AG04449 (cell line): ENCODE measurements at regions not wholly inside any gene's neighbourhood (a gene's known extent, or its start where the extent isn't known, plus 50 kb on each side); places are given as distances from the start of the nearest gene placed in this dataset.

Experiments used
- CTCF ChIA-PET: fragments of 350-600 bp; formaldehyde crosslinking; extraction: SDS; loops from one replicate; lab custom pipeline; 2021; ENCODE audit warnings: antibody characterized with exemption; lab: Yijun Ruan, JAX
- POLR2A ChIA-PET: fragments of 400-600, 350-600 bp; formaldehyde crosslinking; extraction: SDS; loops from one replicate; lab custom pipeline; 2020; ENCODE audit warnings: antibody characterized with exemption, inconsistent platforms; lab: Yijun Ruan, JAX
- DNase-seq: peaks from one replicate; pipeline ENCODE4 v3.0.0-alpha.2; 2010; ENCODE audit warnings: low read depth, low spot score
- H3K4me3 ChIP-seq: 2 replicates; pipeline ENCODE4 v1.5.1; 2011; ENCODE audit warnings: low read depth, mild to moderate bottlenecking, control low read depth, low read length
- TF ChIP-seq, protein P1 (sequence below): IDR thresholded peaks from one replicate; pipeline ENCODE4 v1.5.1; 2011; ENCODE audit warnings: mild to moderate bottlenecking, moderate library complexity, low read length, control low read depth, inconsistent platforms; ENCODE audit not compliant: insufficient read depth; ENCODE audit errors: missing control alignments

- ChIA-PET POLR2A (no interaction called here), CTCF (no interaction called here)
- TF ChIP-seq, protein P1, sequence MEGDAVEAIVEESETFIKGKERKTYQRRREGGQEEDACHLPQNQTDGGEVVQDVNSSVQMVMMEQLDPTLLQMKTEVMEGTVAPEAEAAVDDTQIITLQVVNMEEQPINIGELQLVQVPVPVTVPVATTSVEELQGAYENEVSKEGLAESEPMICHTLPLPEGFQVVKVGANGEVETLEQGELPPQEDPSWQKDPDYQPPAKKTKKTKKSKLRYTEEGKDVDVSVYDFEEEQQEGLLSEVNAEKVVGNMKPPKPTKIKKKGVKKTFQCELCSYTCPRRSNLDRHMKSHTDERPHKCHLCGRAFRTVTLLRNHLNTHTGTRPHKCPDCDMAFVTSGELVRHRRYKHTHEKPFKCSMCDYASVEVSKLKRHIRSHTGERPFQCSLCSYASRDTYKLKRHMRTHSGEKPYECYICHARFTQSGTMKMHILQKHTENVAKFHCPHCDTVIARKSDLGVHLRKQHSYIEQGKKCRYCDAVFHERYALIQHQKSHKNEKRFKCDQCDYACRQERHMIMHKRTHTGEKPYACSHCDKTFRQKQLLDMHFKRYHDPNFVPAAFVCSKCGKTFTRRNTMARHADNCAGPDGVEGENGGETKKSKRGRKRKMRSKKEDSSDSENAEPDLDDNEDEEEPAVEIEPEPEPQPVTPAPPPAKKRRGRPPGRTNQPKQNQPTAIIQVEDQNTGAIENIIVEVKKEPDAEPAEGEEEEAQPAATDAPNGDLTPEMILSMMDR = no peak
- DNase-seq = no peak
- no peak overlapping the region for H3K4me3 ChIP-seq
Measured at GRCh38 chr21:25509862-25510261, 97.4 kb downstream of the MRPL39 start.

GRCh38 chr21:25508364-25508763, 98.9 kb downstream of the MRPL39 start:
- DNase-seq = no peak
- TF ChIP-seq, protein P1 = no peak
- H3K4me3 ChIP-seq = no peak overlapping the region
- CTCF ChIA-PET = no interaction called here
- POLR2A ChIA-PET = no interaction called here

GRCh38 chr21:25507522-25507921, 99.8 kb downstream of the MRPL39 start:
- no peak for DNase-seq
- ChIA-PET CTCF (interaction anchor here (0.8 to 2.2 kb wide), 3 partner anchors 13 to 56 kb away, joined by 3 to 4 read pairs (median 3); no protein-coding TSS in a partner anchor), POLR2A (no interaction called here)
- no peak overlapping the region for H3K4me3 ChIP-seq
- TF ChIP-seq, protein P1 = no peak

DNA sequence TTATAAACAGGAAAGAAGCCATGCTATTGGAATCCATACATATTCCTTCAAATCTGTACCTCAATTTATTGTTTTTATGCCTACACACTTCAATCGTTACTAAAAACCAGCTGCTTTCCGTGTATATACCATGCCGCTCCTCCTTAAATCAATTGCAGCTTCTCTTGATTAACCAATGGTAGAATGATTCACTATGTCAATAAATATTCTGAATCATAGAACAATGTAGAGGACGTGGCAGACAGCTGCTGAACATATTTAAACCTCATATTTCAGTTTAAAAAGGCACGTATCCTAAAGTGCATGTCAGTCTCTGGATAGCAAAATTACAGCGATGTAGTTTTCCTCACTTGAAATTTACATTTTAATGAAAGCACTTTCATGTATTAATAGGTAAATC, 100.4 kb downstream of the MRPL39 start:
- peak; percentile 31 for DNase-seq
- POLR2A ChIA-PET = interaction anchor here (0.6 kb wide), 1 partner anchor 9 kb away, joined by 3 read pairs; no protein-coding TSS in a partner anchor
- CTCF ChIA-PET = interaction anchor here (1.1 to 2.2 kb wide), 2 partner anchors 9 to 57 kb away, joined by 3 to 4 read pairs; no protein-coding TSS in a partner anchor

GRCh38 chr21:25506261-25506660, 101.0 kb downstream of the MRPL39 start:
- POLR2A ChIA-PET = interaction anchor here (0.6 kb wide), 1 partner anchor 9 kb away, joined by 3 read pairs; no protein-coding TSS in a partner anchor
- CTCF ChIA-PET = interaction anchor here (1.1 to 2.2 kb wide), 2 partner anchors 9 to 57 kb away, joined by 3 to 4 read pairs; no protein-coding TSS in a partner anchor
- TF ChIP-seq, protein P1 = no peak
- H3K4me3 ChIP-seq = no peak overlapping the region
- no peak for DNase-seq

More for the DNA sequence above, 100.4 kb downstream of the MRPL39 start:
- TF ChIP-seq, protein P1 = no peak
- no peak overlapping the region for H3K4me3 ChIP-seq

DNA sequence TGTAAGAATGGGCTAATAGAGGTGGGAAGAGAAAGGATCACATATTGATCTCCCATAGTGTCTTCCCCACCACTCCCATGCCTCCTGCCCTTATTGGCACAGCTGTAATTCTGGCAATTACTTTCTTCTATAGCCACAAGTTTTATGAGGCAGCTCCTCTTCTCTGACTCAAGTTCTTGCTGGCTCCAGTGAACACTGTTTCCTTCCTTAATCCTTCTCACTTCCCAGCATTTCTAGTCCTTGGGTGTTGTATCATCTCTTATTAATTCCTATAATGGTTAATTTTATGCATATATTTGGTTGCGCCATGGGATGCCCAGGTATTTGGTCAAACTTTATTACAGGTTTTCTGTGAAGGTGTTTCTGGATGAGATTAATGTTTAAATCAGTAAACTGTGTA, 103.3 kb downstream of the MRPL39 start:
- no peak for DNase-seq

More for the DNA sequence above, 103.3 kb downstream of the MRPL39 start:
- ChIA-PET CTCF (no interaction called here), POLR2A (no interaction called here)
- no peak overlapping the region for H3K4me3 ChIP-seq
- TF ChIP-seq, protein P1 = no peak
